ENCODE measurements at regions not wholly inside any gene's neighbourhood (a gene's known extent, or its start where the extent isn't known, plus 50 kb on each side); places are given as distances from the start of the nearest gene placed in this dataset.
"Not testable (repeated sequence)": the region's sequence is repeated elsewhere in the genome, so short reads cannot be mapped to it uniquely, and the experiment has no call there.

- no peak for TF ChIP-seq EZH2phosphoT487 (IDR thresholded peaks at IDR 0.05; ENCODE audit: insufficient read depth, low read depth)
- no peak for TF ChIP-seq EZH2 (IDR thresholded peaks at IDR 0.05; ENCODE audit: insufficient read depth, poor library complexity, severe bottlenecking)
- no peaks in the 10 kb centered on the region for H4K20me1 ChIP-seq (ENCODE audit: insufficient read depth)
- no peak overlapping the region for H3K4me2 ChIP-seq (ENCODE audit: unreplicated experiment)
- no peak overlapping the region for H3K9ac ChIP-seq
- H2AFZ ChIP-seq = no peak overlapping the region
- 24 to 25% methylated on average over 4 of the region's 4 CpGs for WGBS, 2 experiments (ENCODE audit: low coverage in 1 of 2, low lambda C conversion rate in 2 of 2, missing lambda C conversion rate in 2 of 2)
- H3K9me2 ChIP-seq (ENCODE audit: insufficient read depth) = no peaks in the 10 kb centered on the region
- H3K4me1 ChIP-seq (ENCODE audit: insufficient read depth) = no peaks in the 10 kb centered on the region
- H3F3A ChIP-seq (ENCODE audit: insufficient read depth) = no peaks in the 10 kb centered on the region
- no peaks in the 10 kb centered on the region for H3K36me3 ChIP-seq (ENCODE audit: low read depth)
- H3K9me3 ChIP-seq (ENCODE audit: low read depth) = no peaks in the 10 kb centered on the region
- no peak overlapping the region for H3K4me3 ChIP-seq
- no peaks in the 10 kb centered on the region for H3K79me2 ChIP-seq (ENCODE audit: insufficient read depth)
- H3K27me3 ChIP-seq (replicated peaks; ENCODE audit: insufficient read depth) = no peaks in the 10 kb centered on the region
- DNase-seq = peak; percentile 1
- in situ Hi-C loops (cut with MboI) = no loop called here
- H3K27ac ChIP-seq = no peak overlapping the region
Measured at GRCh38 chr11:92607969-92608722, 361.3 kb upstream of the MTNR1B start.

DNA sequence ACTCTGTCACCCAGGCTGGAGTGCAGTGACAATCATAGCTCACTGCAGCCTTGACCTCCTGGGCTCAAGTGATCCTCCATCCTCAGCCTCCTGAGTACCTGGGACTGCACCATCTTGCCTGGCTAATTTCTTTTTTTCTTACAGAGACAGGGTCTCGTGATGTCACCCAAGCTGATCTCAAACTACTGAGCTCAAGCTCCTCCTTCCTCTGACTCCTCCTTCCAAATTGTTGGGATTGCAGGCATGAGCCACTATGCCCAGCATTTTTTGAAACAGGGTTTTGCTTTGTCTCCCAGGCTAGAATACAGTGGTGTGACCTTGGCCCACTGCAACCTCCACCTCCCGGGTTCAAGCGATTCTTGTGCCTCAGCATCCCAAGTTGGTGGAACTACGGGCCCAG lies 358.3 kb upstream of the MTNR1B start:
- WGBS, 2 experiments (ENCODE audit: low coverage in 1 of 2, low lambda C conversion rate in 2 of 2, missing lambda C conversion rate in 2 of 2) = 29 to 38% methylated on average over 4 of the region's 4 CpGs
- Histone ChIP-seq H3K79me2 (ENCODE audit: insufficient read depth) (no peaks in the 10 kb centered on the region), H3K27me3 (replicated peaks; ENCODE audit: insufficient read depth) (no peaks in the 10 kb centered on the region), H3K9ac (no peak overlapping the region), H3K4me3 (no peak overlapping the region), H3K4me1 (ENCODE audit: insufficient read depth) (no peaks in the 10 kb centered on the region), H3K4me2 (ENCODE audit: unreplicated experiment) (no peak overlapping the region), H2AFZ (no peak overlapping the region), H3K9me3 (ENCODE audit: low read depth) (no peaks in the 10 kb centered on the region), H3K9me2 (ENCODE audit: insufficient read depth) (no peaks in the 10 kb centered on the region), H3K36me3 (ENCODE audit: low read depth) (no peaks in the 10 kb centered on the region), H4K20me1 (ENCODE audit: insufficient read depth) (no peaks in the 10 kb centered on the region), H3F3A (ENCODE audit: insufficient read depth) (no peaks in the 10 kb centered on the region), H3K27ac (no peak overlapping the region)
- in situ Hi-C loops (cut with MboI) = no loop called here
- DNase-seq = no peak
- TF ChIP-seq EZH2 (IDR thresholded peaks at IDR 0.05; ENCODE audit: insufficient read depth, poor library complexity, severe bottlenecking) = no peak
- no peak for TF ChIP-seq EZH2phosphoT487 (IDR thresholded peaks at IDR 0.05; ENCODE audit: insufficient read depth, low read depth)

DNA sequence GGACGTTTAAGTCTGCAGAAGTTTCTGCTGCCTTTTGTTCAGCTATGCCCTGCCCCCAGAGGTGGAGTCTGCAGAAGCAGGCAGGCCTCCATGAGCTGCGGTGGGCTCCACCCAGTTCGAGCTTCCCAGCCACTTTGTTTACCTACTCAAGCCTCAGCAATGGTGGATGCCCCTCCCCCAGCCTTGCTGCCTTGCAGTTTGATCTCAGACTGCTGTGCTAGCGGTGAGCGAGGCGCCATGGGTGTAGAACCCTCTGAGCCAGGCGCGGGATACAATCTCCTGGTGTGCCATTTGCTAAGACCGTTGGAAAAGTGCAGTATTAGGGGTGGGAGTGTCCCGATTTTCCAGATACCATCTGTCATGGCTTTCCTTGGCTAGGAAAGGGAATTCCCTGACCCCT lies 351.4 kb upstream of the MTNR1B start:
- H3K9ac ChIP-seq; H3K27ac ChIP-seq; H3F3A ChIP-seq (ENCODE audit: insufficient read depth); DNase-seq; H3K4me3 ChIP-seq; H3K9me3 ChIP-seq (ENCODE audit: low read depth); H3K9me2 ChIP-seq (ENCODE audit: insufficient read depth); H4K20me1 ChIP-seq (ENCODE audit: insufficient read depth); H3K36me3 ChIP-seq (ENCODE audit: low read depth); H2AFZ ChIP-seq; H3K27me3 ChIP-seq (replicated peaks; ENCODE audit: insufficient read depth); H3K4me2 ChIP-seq (ENCODE audit: unreplicated experiment); H3K79me2 ChIP-seq (ENCODE audit: insufficient read depth); in situ Hi-C loops (cut with MboI); H3K4me1 ChIP-seq (ENCODE audit: insufficient read depth): not testable (repeated sequence)
- 59 to 62% methylated on average over 10 of the region's 10 CpGs for WGBS, 2 experiments (ENCODE audit: low coverage in 1 of 2, low lambda C conversion rate in 2 of 2, missing lambda C conversion rate in 2 of 2)

GRCh38 chr11:92623055-92623454 lies 346.4 kb upstream of the MTNR1B start:
- Histone ChIP-seq H3K4me1 (ENCODE audit: insufficient read depth) (peaks cover 6% of the 10 kb centered on the region), H3F3A (ENCODE audit: insufficient read depth) (0 out of 2 replicates have a peak, but pooled peaks cover 5% of the 10 kb centered on the region), H3K9me3 (ENCODE audit: low read depth) (no peaks in the 10 kb centered on the region), H3K27me3 (replicated peaks; ENCODE audit: insufficient read depth) (no peaks in the 10 kb centered on the region), H3K9me2 (ENCODE audit: insufficient read depth) (no peaks in the 10 kb centered on the region), H3K4me2 (ENCODE audit: unreplicated experiment) (no peak overlapping the region), H3K4me3 (no peak overlapping the region), H3K79me2 (ENCODE audit: insufficient read depth) (no peaks in the 10 kb centered on the region), H3K36me3 (ENCODE audit: low read depth) (no peaks in the 10 kb centered on the region), H4K20me1 (ENCODE audit: insufficient read depth) (no peaks in the 10 kb centered on the region), H2AFZ (no peak overlapping the region), H3K27ac (no peak overlapping the region), H3K9ac (no peak overlapping the region)
- in situ Hi-C loops (cut with MboI) = no loop called here
- TF ChIP-seq EZH2phosphoT487 (IDR thresholded peaks at IDR 0.05; ENCODE audit: insufficient read depth, low read depth) (no peak), EZH2 (IDR thresholded peaks at IDR 0.05; ENCODE audit: insufficient read depth, poor library complexity, severe bottlenecking) (no peak)
- DNase-seq = no peak
- 7 to 24% methylated on average over 1 of the region's 1 CpG for WGBS, 2 experiments (ENCODE audit: low coverage in 1 of 2, low lambda C conversion rate in 2 of 2, missing lambda C conversion rate in 2 of 2)

- Histone ChIP-seq H3K4me3 (no peak overlapping the region), H3F3A (ENCODE audit: insufficient read depth) (0 out of 2 replicates have a peak, but pooled peaks cover 8% of the 10 kb centered on the region), H3K36me3 (ENCODE audit: low read depth) (no peaks in the 10 kb centered on the region), H2AFZ (no peak overlapping the region), H3K4me2 (ENCODE audit: unreplicated experiment) (no peak overlapping the region), H4K20me1 (ENCODE audit: insufficient read depth) (no peaks in the 10 kb centered on the region), H3K9ac (no peak overlapping the region), H3K4me1 (ENCODE audit: insufficient read depth) (peaks cover 15% of the 10 kb centered on the region), H3K9me2 (ENCODE audit: insufficient read depth) (no peaks in the 10 kb centered on the region), H3K79me2 (ENCODE audit: insufficient read depth) (no peaks in the 10 kb centered on the region), H3K9me3 (ENCODE audit: low read depth) (no peaks in the 10 kb centered on the region), H3K27me3 (replicated peaks; ENCODE audit: insufficient read depth) (no peaks in the 10 kb centered on the region), H3K27ac (no peak overlapping the region)
- TF ChIP-seq EZH2 (IDR thresholded peaks at IDR 0.05; ENCODE audit: insufficient read depth, poor library complexity, severe bottlenecking) (no peak), EZH2phosphoT487 (IDR thresholded peaks at IDR 0.05; ENCODE audit: insufficient read depth, low read depth) (no peak)
- WGBS, 2 experiments (ENCODE audit: low coverage in 1 of 2, low lambda C conversion rate in 2 of 2, missing lambda C conversion rate in 2 of 2) = 14% methylated on average over 1 of the region's 1 CpG
- in situ Hi-C loops (cut with MboI) = no loop called here
- no peak for DNase-seq
Measured at GRCh38 chr11:92625894-92626293, 343.6 kb upstream of the MTNR1B start.

All from GM23248 (cell line).